ENCODE measurements at regions not wholly inside any gene's neighbourhood (a gene's known extent, or its start where the extent isn't known, plus 50 kb on each side); places are given as distances from the start of the nearest gene placed in this dataset.

DNA sequence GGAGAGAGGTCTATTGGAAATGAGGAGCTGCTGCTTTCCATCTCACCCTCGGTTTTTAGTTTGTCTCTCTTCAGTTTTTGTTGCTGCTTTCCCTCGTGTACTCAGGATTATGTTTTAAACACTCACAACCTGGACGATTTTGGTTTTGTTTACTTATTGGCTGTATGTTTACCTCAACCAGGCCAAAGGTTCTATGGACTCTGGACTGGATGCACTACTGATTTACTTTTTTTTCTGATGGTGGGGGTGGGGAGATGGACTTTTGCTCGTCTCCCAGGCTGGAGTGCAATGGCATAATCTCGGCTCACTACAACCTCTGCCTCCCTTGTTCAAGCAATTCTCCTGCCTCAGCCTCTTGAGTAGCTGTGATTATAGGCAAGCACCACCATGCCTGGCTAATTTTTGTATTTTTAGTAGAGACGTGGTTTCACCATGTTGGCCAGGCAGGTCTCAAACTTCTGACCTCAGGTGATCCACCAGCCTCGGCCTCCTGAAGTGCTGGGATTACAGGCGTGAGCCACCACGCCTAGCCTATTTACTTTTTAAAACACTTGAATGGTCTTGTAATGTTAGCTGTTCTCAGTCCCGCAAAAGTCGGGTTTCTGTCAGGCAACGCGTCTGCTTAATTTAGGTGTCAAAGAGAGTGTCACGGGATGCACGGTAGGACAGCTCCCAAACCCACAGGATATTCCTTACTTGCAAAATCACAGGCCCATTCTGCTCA, 148.2 kb upstream of the RIPOR2 start (continued):
- TF ChIP-seq, protein P1, sequence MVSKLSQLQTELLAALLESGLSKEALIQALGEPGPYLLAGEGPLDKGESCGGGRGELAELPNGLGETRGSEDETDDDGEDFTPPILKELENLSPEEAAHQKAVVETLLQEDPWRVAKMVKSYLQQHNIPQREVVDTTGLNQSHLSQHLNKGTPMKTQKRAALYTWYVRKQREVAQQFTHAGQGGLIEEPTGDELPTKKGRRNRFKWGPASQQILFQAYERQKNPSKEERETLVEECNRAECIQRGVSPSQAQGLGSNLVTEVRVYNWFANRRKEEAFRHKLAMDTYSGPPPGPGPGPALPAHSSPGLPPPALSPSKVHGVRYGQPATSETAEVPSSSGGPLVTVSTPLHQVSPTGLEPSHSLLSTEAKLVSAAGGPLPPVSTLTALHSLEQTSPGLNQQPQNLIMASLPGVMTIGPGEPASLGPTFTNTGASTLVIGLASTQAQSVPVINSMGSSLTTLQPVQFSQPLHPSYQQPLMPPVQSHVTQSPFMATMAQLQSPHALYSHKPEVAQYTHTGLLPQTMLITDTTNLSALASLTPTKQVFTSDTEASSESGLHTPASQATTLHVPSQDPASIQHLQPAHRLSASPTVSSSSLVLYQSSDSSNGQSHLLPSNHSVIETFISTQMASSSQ (IDR thresholded peaks at IDR 0.05; ENCODE audit: low read depth): peak; percentile 60; the same call in 1 of the 2 replicates
- TF ChIP-seq, protein P1 (CRISPR knock-in tag; IDR thresholded peaks at IDR 0.05; ENCODE audit: borderline replicate concordance): no peak; the same call in 1 of the 2 replicates
- 0 out of 2 replicates have a peak, but pooled peaks have one; percentile 37 for TF ChIP-seq ZNF616 (CRISPR knock-in tag; IDR thresholded peaks at IDR 0.05; ENCODE audit: low read depth)
- peak; percentile 80; the same call in 1 of the 2 replicates for TF ChIP-seq ZNF350 (CRISPR knock-in tag; IDR thresholded peaks at IDR 0.05; ENCODE audit: borderline replicate concordance, low read depth)
- no peak for TF ChIP-seq STAT5B (CRISPR knock-in tag; IDR thresholded peaks at IDR 0.05)
- TF ChIP-seq, protein P2, sequence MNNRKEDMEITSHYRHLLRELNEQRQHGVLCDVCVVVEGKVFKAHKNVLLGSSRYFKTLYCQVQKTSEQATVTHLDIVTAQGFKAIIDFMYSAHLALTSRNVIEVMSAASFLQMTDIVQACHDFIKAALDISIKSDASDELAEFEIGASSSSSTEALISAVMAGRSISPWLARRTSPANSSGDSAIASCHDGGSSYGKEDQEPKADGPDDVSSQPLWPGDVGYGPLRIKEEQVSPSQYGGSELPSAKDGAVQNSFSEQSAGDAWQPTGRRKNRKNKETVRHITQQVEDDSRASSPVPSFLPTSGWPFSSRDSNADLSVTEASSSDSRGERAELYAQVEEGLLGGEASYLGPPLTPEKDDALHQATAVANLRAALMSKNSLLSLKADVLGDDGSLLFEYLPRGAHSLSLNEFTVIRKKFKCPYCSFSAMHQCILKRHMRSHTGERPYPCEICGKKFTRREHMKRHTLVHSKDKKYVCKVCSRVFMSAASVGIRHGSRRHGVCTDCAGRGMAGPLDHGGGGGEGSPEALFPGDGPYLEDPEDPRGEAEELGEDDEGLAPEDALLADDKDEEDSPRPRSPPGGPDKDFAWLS (CRISPR knock-in tag; IDR thresholded peaks at IDR 0.05; ENCODE audit: borderline replicate concordance): no peak
- peak; percentile 78 for TF ChIP-seq NCOA2 (CRISPR knock-in tag; IDR thresholded peaks at IDR 0.05)
- TF ChIP-seq CEBPB (IDR thresholded peaks at IDR 0.05; ENCODE audit: borderline replicate concordance, low read depth, low read length): 0 out of 2 replicates have a peak, but pooled peaks have one; percentile 26
- TF ChIP-seq ZNF24 (IDR thresholded peaks at IDR 0.05): peak; percentile 75
- TF ChIP-seq MED1 (CRISPR knock-in tag; IDR thresholded peaks at IDR 0.05): peak; percentile 86
- peak; percentile 99 for TF ChIP-seq GFI1 (CRISPR knock-in tag; IDR thresholded peaks at IDR 0.05; ENCODE audit: borderline replicate concordance)
- 0 out of 2 replicates have a peak, but pooled peaks have one; percentile 27 for TF ChIP-seq ZNF792 (CRISPR knock-in tag; IDR thresholded peaks at IDR 0.05)
- peak; percentile 72; the same call in 1 of the 2 replicates for TF ChIP-seq ZNF558 (CRISPR knock-in tag; IDR thresholded peaks at IDR 0.05; ENCODE audit: borderline replicate concordance)
- 0 out of 2 replicates have a peak, but pooled peaks have one; percentile 14 for TF ChIP-seq MXD4 (CRISPR knock-in tag; IDR thresholded peaks at IDR 0.05)
- TF ChIP-seq SP5 (CRISPR knock-in tag; IDR thresholded peaks at IDR 0.05; ENCODE audit: borderline replicate concordance, low read depth): 0 out of 2 replicates have a peak, but pooled peaks have one; percentile 28
- TF ChIP-seq, protein P3, sequence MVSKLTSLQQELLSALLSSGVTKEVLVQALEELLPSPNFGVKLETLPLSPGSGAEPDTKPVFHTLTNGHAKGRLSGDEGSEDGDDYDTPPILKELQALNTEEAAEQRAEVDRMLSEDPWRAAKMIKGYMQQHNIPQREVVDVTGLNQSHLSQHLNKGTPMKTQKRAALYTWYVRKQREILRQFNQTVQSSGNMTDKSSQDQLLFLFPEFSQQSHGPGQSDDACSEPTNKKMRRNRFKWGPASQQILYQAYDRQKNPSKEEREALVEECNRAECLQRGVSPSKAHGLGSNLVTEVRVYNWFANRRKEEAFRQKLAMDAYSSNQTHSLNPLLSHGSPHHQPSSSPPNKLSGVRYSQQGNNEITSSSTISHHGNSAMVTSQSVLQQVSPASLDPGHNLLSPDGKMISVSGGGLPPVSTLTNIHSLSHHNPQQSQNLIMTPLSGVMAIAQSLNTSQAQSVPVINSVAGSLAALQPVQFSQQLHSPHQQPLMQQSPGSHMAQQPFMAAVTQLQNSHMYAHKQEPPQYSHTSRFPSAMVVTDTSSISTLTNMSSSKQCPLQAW (CRISPR knock-in tag; IDR thresholded peaks at IDR 0.05): peak; percentile 83
- TF ChIP-seq, protein P4, sequence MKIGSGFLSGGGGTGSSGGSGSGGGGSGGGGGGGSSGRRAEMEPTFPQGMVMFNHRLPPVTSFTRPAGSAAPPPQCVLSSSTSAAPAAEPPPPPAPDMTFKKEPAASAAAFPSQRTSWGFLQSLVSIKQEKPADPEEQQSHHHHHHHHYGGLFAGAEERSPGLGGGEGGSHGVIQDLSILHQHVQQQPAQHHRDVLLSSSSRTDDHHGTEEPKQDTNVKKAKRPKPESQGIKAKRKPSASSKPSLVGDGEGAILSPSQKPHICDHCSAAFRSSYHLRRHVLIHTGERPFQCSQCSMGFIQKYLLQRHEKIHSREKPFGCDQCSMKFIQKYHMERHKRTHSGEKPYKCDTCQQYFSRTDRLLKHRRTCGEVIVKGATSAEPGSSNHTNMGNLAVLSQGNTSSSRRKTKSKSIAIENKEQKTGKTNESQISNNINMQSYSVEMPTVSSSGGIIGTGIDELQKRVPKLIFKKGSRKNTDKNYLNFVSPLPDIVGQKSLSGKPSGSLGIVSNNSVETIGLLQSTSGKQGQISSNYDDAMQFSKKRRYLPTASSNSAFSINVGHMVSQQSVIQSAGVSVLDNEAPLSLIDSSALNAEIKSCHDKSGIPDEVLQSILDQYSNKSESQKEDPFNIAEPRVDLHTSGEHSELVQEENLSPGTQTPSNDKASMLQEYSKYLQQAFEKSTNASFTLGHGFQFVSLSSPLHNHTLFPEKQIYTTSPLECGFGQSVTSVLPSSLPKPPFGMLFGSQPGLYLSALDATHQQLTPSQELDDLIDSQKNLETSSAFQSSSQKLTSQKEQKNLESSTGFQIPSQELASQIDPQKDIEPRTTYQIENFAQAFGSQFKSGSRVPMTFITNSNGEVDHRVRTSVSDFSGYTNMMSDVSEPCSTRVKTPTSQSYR (CRISPR knock-in tag; IDR thresholded peaks at IDR 0.05; ENCODE audit: borderline replicate concordance): peak; percentile 98
- TF ChIP-seq NR2C2 (CRISPR knock-in tag; IDR thresholded peaks at IDR 0.05; ENCODE audit: borderline replicate concordance): peak; percentile 73; the same call in 1 of the 2 replicates
- TF ChIP-seq DR1 (CRISPR knock-in tag; IDR thresholded peaks at IDR 0.05): no peak
